Type B pancreatic cell (in vitro differentiated cells): ENCODE measurements at regions not wholly inside any gene's neighbourhood (a gene's known extent, or its start where the extent isn't known, plus 50 kb on each side); places are given as distances from the start of the nearest gene placed in this dataset.
A peak's percentile ranks its signal among the peaks of the same experiment; 100 is the strongest.

Experiments used
- DNase-seq: peaks from one replicate; pipeline ENCODE4 v3.0.0; 2021; ENCODE audit warnings: mixed read lengths; ENCODE audit not compliant: unreplicated experiment; ENCODE audit errors: extremely low spot score
- H3K27ac Mint-ChIP-seq: 2 replicates; pipeline ENCODE4 v1.8.0; 2021; ENCODE audit warnings: mild to moderate bottlenecking, mixed read lengths
- H3K27me3 Mint-ChIP-seq: 2 replicates; pipeline ENCODE4 v1.8.0; 2021; ENCODE audit warnings: mixed read lengths
- H3K36me3 Mint-ChIP-seq: 2 replicates; pipeline ENCODE4 v1.8.0; 2021; ENCODE audit warnings: mixed read lengths
- H3K4me1 Mint-ChIP-seq: one replicate; pipeline ENCODE4 v1.8.0; 2021; ENCODE audit warnings: mixed read lengths; ENCODE audit not compliant: unreplicated experiment
- H3K4me3 Mint-ChIP-seq: 2 replicates; pipeline ENCODE4 v1.8.0; 2021; ENCODE audit warnings: mild to moderate bottlenecking, mixed read lengths
- H3K9me3 Mint-ChIP-seq: 2 replicates; pipeline ENCODE4 v1.8.0; 2021; ENCODE audit warnings: mixed read lengths
- TF ChIP-seq, protein P1 (sequence below): fragments of 200-600 bp; sonication (generic); conservative IDR thresholded peaks from 2 replicates; pipeline ENCODE4 v1.5.0; 2021; ENCODE audit warnings: antibody characterized with exemption, mild to moderate bottlenecking

DNA sequence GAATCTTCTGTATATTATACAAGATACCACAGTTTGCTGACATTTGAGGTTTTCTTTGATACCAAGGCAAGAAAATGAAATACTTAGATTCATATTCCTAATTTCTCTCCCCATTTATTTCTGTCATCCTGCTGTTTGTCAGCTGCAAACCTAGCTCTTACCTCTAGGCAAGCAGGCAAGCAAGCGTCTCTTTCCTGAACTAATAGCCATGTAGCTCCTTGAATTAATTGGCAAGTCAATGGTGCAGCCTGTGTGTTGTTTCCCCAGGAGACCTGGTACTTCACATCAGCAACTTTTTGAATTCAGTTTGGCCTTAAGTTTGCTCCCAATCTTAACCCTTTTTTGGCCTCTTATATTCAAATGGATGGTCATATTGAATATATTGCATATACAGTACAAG, 573.6 kb upstream of the ARRDC3 start:
- Mint-ChIP-seq H3K4me3 (no peak overlapping the region), H3K27ac (no peak overlapping the region), H3K9me3 (no peaks in the 10 kb centered on the region), H3K27me3 (no peaks in the 10 kb centered on the region), H3K4me1 (peaks cover 10% of the 10 kb centered on the region), H3K36me3 (no peaks in the 10 kb centered on the region)
- no peak for DNase-seq
- TF ChIP-seq, protein P1, sequence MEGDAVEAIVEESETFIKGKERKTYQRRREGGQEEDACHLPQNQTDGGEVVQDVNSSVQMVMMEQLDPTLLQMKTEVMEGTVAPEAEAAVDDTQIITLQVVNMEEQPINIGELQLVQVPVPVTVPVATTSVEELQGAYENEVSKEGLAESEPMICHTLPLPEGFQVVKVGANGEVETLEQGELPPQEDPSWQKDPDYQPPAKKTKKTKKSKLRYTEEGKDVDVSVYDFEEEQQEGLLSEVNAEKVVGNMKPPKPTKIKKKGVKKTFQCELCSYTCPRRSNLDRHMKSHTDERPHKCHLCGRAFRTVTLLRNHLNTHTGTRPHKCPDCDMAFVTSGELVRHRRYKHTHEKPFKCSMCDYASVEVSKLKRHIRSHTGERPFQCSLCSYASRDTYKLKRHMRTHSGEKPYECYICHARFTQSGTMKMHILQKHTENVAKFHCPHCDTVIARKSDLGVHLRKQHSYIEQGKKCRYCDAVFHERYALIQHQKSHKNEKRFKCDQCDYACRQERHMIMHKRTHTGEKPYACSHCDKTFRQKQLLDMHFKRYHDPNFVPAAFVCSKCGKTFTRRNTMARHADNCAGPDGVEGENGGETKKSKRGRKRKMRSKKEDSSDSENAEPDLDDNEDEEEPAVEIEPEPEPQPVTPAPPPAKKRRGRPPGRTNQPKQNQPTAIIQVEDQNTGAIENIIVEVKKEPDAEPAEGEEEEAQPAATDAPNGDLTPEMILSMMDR: peak; percentile 40

DNA sequence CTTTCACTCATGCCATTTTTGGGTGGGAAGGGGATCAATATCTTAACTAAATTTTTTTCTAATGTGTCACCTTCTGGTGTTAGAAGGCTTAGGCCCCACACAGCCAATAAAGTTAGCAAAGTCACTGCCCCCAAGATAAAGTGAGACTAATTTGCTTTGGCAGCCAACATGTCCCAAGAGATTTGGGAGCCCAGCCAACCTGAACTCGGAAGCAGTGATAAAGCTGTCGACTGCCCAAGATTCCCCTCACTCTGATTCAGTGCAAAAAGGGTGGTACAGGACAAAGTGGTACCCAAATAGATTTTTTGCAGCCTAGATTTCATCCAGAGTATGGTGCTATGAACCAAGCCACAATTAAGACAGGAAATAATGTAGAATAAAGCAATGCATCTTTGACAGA, 572.5 kb upstream of the ARRDC3 start:
- Mint-ChIP-seq H3K4me3 (no peak overlapping the region), H3K9me3 (no peaks in the 10 kb centered on the region), H3K27me3 (no peaks in the 10 kb centered on the region), H3K4me1 (peaks cover 11% of the 10 kb centered on the region), H3K36me3 (no peaks in the 10 kb centered on the region), H3K27ac (no peak overlapping the region)
- TF ChIP-seq, protein P1: no peak
- no peak for DNase-seq

DNA sequence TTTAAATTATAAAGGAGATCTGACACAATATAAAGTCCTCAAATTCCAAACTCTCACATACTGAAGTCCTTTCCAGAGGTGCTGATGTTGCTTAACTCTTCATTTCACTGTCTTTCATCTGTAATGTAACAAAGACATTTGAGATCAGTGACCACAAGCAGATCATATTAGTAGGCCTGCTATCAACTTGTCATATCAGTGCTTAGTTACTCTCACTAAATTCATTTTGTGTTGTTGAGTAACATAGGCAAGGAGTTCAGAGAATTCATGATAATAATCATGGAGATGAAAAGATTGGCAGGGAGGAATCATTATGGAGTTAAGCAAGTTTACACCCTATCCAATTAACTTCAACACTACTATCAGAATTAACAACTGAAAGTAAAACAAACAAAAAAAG, 571.0 kb upstream of the ARRDC3 start:
- Mint-ChIP-seq H3K4me3 (no peak overlapping the region), H3K4me1 (peaks cover 14% of the 10 kb centered on the region), H3K27me3 (no peaks in the 10 kb centered on the region), H3K36me3 (no peaks in the 10 kb centered on the region), H3K27ac (no peak overlapping the region), H3K9me3 (no peaks in the 10 kb centered on the region)
- no peak for DNase-seq
- TF ChIP-seq, protein P1: no peak

DNA sequence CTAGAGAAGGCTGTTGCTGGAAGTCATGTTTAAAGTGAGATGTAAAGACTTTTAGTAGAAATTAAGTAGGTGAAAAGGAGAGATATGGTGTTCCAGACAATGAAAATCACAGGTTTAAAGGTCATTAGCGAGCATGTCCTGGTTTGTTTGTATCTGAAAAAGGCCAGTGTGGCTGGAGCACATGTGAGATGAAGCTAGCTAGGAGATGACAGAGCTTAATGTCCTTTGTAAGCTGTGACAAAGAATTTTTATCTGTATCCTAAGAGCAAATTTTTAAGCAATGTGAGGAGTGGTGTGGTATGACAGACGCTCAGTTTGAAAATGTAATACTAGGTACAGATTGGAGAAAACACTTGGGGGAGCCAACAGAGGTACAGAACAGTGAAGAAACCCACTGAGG, 567.2 kb upstream of the ARRDC3 start:
- no peak for DNase-seq
- no peak overlapping the region for H3K27ac Mint-ChIP-seq
- H3K9me3 Mint-ChIP-seq: no peaks in the 10 kb centered on the region
- H3K27me3 Mint-ChIP-seq: no peaks in the 10 kb centered on the region
- H3K4me1 Mint-ChIP-seq: peaks cover 10% of the 10 kb centered on the region
- H3K4me3 Mint-ChIP-seq: no peak overlapping the region
- no peaks in the 10 kb centered on the region for H3K36me3 Mint-ChIP-seq
- TF ChIP-seq, protein P1: no peak

DNA sequence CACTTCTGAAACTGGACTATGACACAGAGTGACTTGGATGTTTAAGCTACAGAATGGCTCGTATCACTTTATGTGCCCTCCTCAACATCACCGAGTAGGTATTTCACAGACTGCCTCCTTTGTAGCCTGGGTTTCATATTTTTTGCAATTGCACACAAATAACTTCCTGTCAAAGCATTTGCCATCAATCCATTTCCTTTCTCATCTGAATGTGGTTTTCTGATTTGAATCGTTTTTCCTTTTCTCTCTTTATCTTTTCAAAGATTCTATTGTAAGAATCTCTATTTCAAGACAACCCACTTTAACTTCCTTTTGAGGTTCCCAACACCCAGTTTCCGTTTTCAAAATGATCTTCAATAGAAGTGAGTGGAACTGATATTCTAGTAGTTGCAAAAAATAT, 563.8 kb upstream of the ARRDC3 start:
- Mint-ChIP-seq H3K27ac (no peak overlapping the region), H3K9me3 (no peaks in the 10 kb centered on the region), H3K36me3 (no peaks in the 10 kb centered on the region), H3K4me1 (peaks cover 4% of the 10 kb centered on the region), H3K4me3 (no peak overlapping the region), H3K27me3 (no peaks in the 10 kb centered on the region)
- no peak for DNase-seq
- TF ChIP-seq, protein P1: no peak

DNA sequence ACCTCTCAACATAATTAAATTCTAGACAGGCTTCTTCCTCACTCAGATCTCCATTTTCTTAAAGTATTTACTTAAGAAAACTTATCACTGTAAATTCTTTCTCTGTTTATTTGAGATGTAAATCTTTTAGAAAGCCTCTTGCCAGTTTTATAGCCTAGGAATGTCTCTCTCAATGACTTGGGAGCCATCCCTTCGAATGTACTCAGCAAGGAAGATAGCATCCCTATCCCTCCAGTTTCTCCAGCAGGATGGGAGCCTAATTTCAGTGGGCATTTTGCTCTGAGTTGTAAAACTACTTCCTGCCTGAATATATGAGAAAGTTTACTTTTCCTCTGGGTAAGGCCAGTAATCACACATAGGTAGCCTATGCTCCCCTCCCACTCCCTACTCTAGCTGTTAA, 558.5 kb upstream of the ARRDC3 start:
- TF ChIP-seq, protein P1: no peak
- Mint-ChIP-seq H3K4me1 (peaks cover 5% of the 10 kb centered on the region), H3K4me3 (no peak overlapping the region), H3K9me3 (no peaks in the 10 kb centered on the region), H3K27me3 (no peaks in the 10 kb centered on the region), H3K36me3 (no peaks in the 10 kb centered on the region), H3K27ac (no peak overlapping the region)
- DNase-seq: no peak
